Hematopoietic multipotent progenitor cell treated with erythropoietin and hydrocortisone succinate and interleukin-3 and kit ligand, for 15 days (in vitro differentiated cells): ENCODE measurements at regions not wholly inside any gene's neighbourhood (a gene's known extent, or its start where the extent isn't known, plus 50 kb on each side); places are given as distances from the start of the nearest gene placed in this dataset.

Source experiments
- DNase-seq: peaks from one replicate; pipeline ENCODE4 v3.0.0-alpha.2; 2015; ENCODE audit warnings: low spot score

DNA sequence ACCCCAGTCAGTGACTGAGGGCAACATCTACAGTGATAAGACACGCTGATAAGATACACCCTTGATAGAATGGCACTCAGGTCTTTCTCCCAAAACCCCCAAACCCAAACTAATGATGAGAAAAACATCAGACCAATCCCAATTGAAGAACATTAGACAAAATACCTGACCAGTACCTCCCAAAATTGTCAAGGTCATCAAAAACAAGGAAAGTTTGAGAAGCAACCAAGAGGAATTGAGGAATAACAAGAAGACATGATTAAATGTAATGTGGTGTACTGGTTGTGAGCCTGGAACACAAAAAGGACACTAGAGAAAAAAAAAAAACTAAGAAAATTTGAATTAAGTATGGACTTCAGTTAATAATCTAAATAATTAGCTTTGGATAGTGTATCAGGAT lies 222.8 kb downstream of the GAS1 start:
- DNase-seq: no peak

- no peak for DNase-seq
Observed at GRCh38 chr9:86723346-86723745, 224.0 kb downstream of the GAS1 start.

DNA sequence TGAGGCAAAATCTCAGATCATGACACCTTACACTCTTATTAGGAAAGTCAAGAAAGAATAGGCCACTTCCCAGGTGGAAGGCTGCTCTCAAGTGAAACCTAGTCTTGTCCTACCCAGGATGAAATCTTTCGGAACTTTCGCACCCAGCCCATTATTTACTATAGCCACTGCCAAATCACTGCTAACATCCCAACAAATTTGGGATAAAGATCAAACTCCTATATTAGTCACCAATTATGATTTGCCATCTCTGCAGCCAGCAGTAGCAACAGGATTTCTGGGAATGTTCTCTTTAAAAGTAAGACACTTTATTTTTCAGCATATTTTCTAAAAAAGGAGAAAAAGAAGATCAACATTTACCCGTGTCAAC lies 224.6 kb downstream of the GAS1 start:
- no peak for DNase-seq

DNA sequence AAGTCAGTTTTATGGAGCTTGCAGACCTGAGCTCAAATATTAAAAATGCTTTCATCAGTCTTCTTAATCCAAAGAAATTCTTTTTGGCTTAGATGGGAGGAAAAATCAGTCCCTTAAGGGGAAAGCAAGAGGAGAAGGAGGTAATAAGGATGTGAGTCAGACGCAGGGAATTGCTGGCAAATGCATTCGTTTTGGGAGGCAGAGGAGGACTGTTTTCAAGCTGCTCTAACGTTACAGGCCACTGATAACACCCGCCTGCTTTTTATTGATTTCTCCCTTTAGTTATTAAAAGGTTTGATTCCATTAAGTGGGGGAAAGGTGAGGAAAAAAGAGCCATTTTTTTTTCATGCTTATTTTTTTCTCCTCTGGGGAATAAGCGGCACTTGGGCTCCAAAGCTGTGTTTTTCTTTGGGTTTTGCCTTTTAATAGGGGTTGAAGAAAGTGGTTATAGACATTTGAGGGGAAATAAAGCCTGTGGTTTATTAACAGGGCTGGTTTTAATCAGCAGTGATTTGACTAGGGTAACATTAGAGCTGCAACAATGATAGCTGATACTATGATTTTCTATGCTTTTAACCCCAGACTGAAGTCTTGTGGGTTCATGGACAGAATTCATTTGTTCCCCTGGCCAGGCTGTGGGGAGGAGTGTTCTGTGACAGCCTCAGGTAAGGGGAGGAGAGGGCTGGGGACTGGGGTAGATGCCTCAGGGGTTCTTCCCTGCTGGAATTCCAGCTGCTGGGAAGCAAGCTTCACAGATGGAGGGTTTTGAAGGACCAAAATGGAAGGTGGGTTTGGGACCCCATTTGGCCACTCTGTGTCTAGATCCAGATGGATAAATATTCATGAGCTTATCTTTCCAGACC lies 225.2 kb downstream of the GAS1 start:
- DNase-seq: no peak

DNA sequence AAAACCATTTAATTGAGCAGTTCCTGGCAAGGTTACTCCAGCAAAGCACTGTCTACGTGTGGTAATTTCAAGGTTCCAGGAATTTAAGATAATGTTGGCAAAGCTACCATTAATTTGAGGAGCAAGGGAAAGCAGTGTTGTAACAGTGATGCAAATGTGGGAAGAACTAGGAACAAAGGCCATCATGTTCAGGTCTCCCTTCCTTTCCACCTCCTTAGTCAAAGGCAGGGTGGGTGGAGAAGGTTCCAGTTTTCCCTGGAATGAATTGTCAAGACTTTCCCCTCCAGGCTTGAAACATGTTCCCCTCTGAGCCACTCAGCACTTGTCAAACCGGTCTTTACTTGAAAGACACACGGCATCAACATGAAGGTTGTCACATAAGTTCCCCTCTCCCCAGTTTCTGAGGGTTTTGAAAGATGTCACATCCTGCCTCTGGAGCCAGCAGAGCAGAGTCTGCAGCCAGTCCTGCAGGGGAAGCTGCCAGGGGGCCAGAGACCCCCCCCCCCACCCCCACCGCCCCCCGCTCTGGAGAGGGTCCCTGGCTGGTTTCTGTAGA lies 226.0 kb downstream of the GAS1 start:
- DNase-seq: no peak

DNA sequence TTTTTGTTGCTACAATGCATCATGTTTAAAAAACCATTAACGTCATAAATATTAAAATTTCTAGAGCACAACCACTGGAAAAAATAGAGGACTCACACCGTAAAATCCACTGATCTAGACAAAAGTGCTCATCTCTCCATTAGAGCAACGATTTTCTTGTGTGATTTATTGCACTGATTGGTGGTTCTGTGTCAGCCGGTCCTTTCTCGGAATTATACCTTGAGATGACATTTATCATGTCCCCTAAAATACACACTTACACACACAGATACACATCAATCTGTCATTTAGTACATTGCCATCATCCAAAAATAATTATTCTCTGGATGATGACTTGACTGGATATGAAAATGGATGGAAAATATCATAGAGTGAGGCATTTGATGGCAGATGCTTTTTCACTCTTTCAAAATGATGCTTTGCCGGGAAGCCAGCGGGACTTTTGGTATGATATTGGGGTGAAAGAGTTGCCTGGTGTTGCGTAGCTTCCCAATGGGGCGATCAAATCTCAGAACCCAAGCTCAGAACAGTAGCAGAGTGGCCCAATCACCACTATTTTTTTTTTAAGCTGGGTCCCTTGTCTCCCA lies 226.6 kb downstream of the GAS1 start:
- no peak for DNase-seq

GRCh38 chr9:86718388-86719049 lies 228.8 kb downstream of the GAS1 start:
- no peak for DNase-seq

- no peak for DNase-seq
Observed at GRCh38 chr9:86716326-86716922, 230.9 kb downstream of the GAS1 start.

- DNase-seq: no peak
Observed at GRCh38 chr9:86714999-86715398, 232.3 kb downstream of the GAS1 start.

DNA sequence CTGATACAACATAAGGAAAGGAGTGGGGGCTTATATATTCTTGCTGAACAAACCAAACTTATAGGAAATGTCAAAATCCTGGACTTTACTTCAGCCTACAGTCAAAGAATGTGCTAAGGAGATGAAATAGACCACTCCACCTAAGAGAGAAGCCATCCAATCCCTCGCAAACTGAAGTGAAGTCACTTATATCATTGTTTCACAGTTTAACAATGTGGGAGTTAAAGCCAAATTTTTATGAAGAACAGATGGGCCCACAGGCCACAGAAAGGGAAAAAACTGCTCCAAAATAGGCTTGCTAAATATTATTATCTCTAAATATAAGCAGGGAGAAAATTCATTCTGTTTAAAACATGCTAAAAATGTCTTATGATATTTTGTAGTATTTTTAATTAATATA lies 233.3 kb downstream of the GAS1 start:
- no peak for DNase-seq

GRCh38 chr9:86713470-86713869 lies 233.8 kb downstream of the GAS1 start:
- no peak for DNase-seq

- DNase-seq: no peak
Observed at GRCh38 chr9:86708918-86709835, 238.1 kb downstream of the GAS1 start.

- no peak for DNase-seq
Observed at GRCh38 chr9:86707932-86708510, 239.3 kb downstream of the GAS1 start.

DNA sequence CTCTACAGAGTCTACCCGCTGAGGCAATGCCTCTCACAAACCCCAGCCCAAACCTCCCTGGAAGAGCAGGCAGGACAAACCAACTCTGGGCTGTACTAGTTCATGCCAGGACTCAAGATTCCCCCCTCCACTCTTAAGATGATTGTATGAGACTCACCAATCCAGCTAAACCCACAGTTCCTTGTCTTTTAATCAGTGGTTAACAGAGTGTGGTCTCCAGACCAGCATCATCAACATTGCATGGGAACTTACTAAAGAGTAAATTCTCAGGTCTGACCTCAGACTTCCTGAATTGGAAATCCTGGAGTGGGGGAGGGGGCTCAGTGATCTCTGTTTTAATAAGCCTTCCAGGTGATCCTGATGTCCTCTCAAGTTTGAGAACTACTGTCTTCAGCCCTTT lies 240.9 kb downstream of the GAS1 start:
- no peak for DNase-seq

DNA sequence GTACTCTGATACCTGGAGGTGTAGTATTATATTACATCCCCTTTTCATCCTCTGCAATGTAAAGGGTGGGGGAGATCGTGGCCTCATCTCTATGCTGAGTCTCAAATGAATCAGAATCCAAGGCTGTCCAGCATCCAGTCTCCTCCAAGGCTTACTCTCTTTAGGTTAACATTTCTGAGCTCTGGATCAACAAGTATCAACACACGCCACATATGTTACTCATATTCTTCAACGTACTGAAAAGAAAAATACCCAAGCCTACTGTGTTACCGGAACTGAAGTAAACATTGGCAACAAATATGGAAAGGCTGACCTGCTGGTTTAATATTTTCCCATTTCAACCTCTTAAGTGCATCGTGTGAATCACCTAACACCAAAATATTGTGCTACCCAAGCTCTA lies 241.8 kb downstream of the GAS1 start:
- DNase-seq: no peak

GRCh38 chr9:86703346-86703745 lies 244.0 kb downstream of the GAS1 start:
- no peak for DNase-seq

DNA sequence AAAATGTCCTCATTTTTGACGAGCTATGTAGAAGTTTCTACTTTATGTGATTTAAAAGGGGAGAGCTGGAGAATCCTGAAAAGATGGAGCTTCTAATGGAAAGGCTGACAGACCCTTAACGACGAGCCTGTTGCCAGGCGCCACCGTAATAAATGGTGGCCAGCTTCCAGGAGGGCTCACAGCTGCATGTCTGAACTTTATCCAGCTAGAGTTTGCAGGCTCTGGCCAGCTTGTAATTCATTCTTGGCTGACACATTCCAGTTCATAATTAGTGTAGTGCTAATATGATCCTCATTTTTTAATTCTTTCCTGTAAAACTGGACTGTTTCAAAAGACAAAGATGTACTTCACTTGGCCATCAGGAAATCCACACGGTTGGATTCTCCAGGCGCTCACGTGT lies 246.7 kb downstream of the GAS1 start:
- no peak for DNase-seq

DNA sequence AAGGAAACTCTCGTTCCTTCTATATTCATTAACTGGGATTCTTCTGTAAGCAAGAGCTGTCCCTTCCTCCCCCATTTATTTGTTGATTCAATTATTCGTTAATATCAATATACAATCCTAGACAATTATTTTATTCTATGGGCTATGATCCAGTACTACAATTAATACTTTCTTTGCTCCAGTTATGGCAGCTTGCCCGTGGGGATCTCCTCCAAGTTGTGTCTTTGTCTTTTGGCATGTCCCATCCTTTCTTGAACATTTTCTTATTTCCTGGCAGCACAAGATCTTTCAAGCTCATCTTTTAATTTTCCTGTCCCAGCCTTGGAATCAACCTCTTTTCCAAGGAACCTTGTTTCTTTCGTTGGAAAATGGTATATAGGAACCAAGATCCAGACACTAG lies 249.3 kb downstream of the GAS1 start:
- DNase-seq: no peak

GRCh38 chr9:86697213-86697612 lies 250.1 kb downstream of the GAS1 start:
- DNase-seq: no peak

DNA sequence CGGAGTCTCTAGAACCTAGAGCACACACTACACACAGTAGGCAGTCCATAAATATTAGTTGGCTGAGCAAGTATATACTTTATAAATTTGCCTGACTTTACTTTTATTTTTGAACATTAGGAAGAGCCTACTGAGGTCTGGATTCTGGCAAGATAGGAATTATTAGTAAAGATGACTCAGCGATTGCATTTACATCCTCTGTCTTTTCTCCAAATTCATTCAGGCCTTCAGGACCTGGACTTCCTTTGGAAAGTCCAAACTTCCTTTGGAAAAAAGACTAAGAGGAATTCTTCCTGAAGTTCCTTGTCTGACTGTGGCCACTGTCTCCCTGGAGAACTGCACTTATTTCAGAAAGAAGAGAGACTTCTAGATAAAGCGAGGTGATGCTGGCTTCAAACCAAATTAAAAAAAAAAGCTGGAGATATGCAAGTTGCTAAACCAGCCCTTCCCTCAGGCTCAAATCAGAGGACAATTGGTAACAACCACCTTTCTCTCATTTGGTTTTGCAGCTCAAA lies 251.3 kb downstream of the GAS1 start:
- no peak for DNase-seq

- DNase-seq: no peak
Observed at GRCh38 chr9:86690034-86690433, 257.3 kb downstream of the GAS1 start.
